HepG2 (cell line): ENCODE measurements at regions not wholly inside any gene's neighbourhood (a gene's known extent, or its start where the extent isn't known, plus 50 kb on each side); places are given as distances from the start of the nearest gene placed in this dataset.

ENCODE experiments used
- ATF6 ChIP-seq: sonication (generic); formaldehyde crosslinking; conservative IDR thresholded peaks from 2 replicates; pipeline ENCODE4 v1.4.0; 2020; ENCODE audit warnings: missing genetic modification reagents
- ELF4 ChIP-seq: sonication (generic); formaldehyde crosslinking; IDR thresholded peaks from 2 replicates; pipeline ENCODE4 v1.5.0; 2020; ENCODE audit warnings: missing genetic modification reagents, mild to moderate bottlenecking, moderate library complexity, borderline replicate concordance
- ESRRA ChIP-seq: sonication (generic); formaldehyde crosslinking; IDR thresholded peaks from 2 replicates; pipeline ENCODE4 v1.5.1; 2020; ENCODE audit warnings: mild to moderate bottlenecking, low read depth, missing genetic modification reagents
- EZH2 ChIP-seq: conservative IDR thresholded peaks from 2 replicates; pipeline ENCODE4 v1.6.1; 2012; ENCODE audit warnings: mild to moderate bottlenecking, low read depth, low read length, moderate library complexity
- FOSL2 ChIP-seq: sonication (generic); formaldehyde crosslinking; IDR thresholded peaks from 2 replicates; pipeline ENCODE4 v1.4.0; 2020; ENCODE audit warnings: missing genetic modification reagents
- GABPB1 ChIP-seq: IDR thresholded peaks from 2 replicates; pipeline ENCODE4 v1.6.1; 2016; ENCODE audit warnings: mild to moderate bottlenecking, missing genetic modification reagents, moderate library complexity, missing compliant biosample characterization
- HNRNPLL ChIP-seq: fragments of 200-400 bp; formaldehyde crosslinking; IDR thresholded peaks from 2 replicates; pipeline ENCODE4 v1.6.1; 2017; ENCODE audit warnings: mild to moderate bottlenecking, low read depth, low read length; ENCODE audit not compliant: poor library complexity, severe bottlenecking
- NFIC ChIP-seq: IDR thresholded peaks from 2 replicates; pipeline ENCODE4 v1.6.1; 2012; ENCODE audit warnings: mild to moderate bottlenecking, low read length, inconsistent platforms
- PCBP2 ChIP-seq: fragments of 200-400 bp; formaldehyde crosslinking; optimal IDR thresholded peaks from 2 replicates; pipeline ENCODE3; 2018; ENCODE audit warnings: low read length, low read depth; ENCODE audit not compliant: poor library complexity, severe bottlenecking
- POGZ ChIP-seq: sonication (generic); formaldehyde crosslinking; IDR thresholded peaks from 2 replicates; pipeline ENCODE4 v1.4.0; 2020; ENCODE audit warnings: mild to moderate bottlenecking, missing genetic modification reagents
- POLR2A ChIP-seq, 2 experiments: IDR thresholded peaks; 2 replicates each; pipeline ENCODE4 v1.6.1; 2011; ENCODE audit warnings: low read depth in 2 of 2, low read length in 2 of 2, mild to moderate bottlenecking in 1 of 2, moderate library complexity in 1 of 2; ENCODE audit not compliant: insufficient read depth in 1 of 2
- PPARG ChIP-seq: conservative IDR thresholded peaks from 2 replicates; pipeline ENCODE4 v1.6.1; 2016; ENCODE audit warnings: missing biosample characterization, missing genetic modification reagents
- PRDM10 ChIP-seq: sonication (generic); formaldehyde crosslinking; IDR thresholded peaks from 2 replicates; pipeline ENCODE4 v1.4.0; 2020; ENCODE audit warnings: low read depth, missing genetic modification reagents
- RARA ChIP-seq: IDR thresholded peaks from 2 replicates; pipeline ENCODE4 v1.6.1; 2016; ENCODE audit warnings: missing genetic modification reagents, missing compliant biosample characterization
- SAP130 ChIP-seq: IDR thresholded peaks from 2 replicates; pipeline ENCODE4 v1.6.1; 2016; ENCODE audit warnings: low read depth
- SETDB1 ChIP-seq: sonication (generic); formaldehyde crosslinking; IDR thresholded peaks from 2 replicates; pipeline ENCODE4 v1.5.1; 2020; ENCODE audit warnings: missing genetic modification reagents, mild to moderate bottlenecking, borderline replicate concordance
- SOX5 ChIP-seq: IDR thresholded peaks from 2 replicates; pipeline ENCODE4 v1.6.1; 2016; ENCODE audit warnings: borderline replicate concordance
- SRSF1 ChIP-seq: fragments of 200-400 bp; formaldehyde crosslinking; optimal IDR thresholded peaks from 2 replicates; pipeline ENCODE3; 2017; ENCODE audit warnings: mild to moderate bottlenecking, low read depth, low read length, moderate library complexity
- TEAD3 ChIP-seq: optimal IDR thresholded peaks from 2 replicates; pipeline ENCODE3; 2016; ENCODE audit warnings: borderline replicate concordance
- ZBTB20 ChIP-seq: sonication (generic); formaldehyde crosslinking; IDR thresholded peaks from 2 replicates; pipeline ENCODE4 v1.8.1; 2023; ENCODE audit warnings: missing genetic modification reagents, low read depth, mild to moderate bottlenecking, borderline replicate concordance
- ZFP90 ChIP-seq: sonication (generic); formaldehyde crosslinking; IDR thresholded peaks from 2 replicates; pipeline ENCODE4 v1.8.0; 2022; ENCODE audit warnings: missing genetic modification reagents, mild to moderate bottlenecking, inconsistent platforms, borderline replicate concordance
- ZGPAT ChIP-seq: IDR thresholded peaks from 2 replicates; pipeline ENCODE4 v1.6.1; 2016; ENCODE audit warnings: mild to moderate bottlenecking
- ZNF546 ChIP-seq: sonication (generic); formaldehyde crosslinking; conservative IDR thresholded peaks from 2 replicates; pipeline ENCODE4 v1.8.1; 2023; ENCODE audit warnings: mild to moderate bottlenecking, missing genetic modification reagents
- ZNF782 ChIP-seq: sonication (generic); formaldehyde crosslinking; IDR thresholded peaks from 2 replicates; pipeline ENCODE4 v1.4.0; 2020; ENCODE audit warnings: missing genetic modification reagents, mild to moderate bottlenecking, borderline replicate concordance

GRCh38 chr4:124526769-124527168 lies 185.8 kb downstream of the ANKRD50 start (continued):
- no peak for TF ChIP-seq SRSF1
- TF ChIP-seq FOSL2 (CRISPR knock-in tag): peak; percentile 85
- peak; percentile 91 for TF ChIP-seq ZGPAT (CRISPR knock-in tag)
- no peak for TF ChIP-seq PRDM10 (CRISPR knock-in tag)
- TF ChIP-seq SAP130: peak; percentile 77
- no peak for TF ChIP-seq ZNF546
- TF ChIP-seq POLR2A (IDR thresholded peaks at IDR 0.05; ENCODE audit: insufficient read depth in 1 of 2, low read depth in 2 of 2, low read length in 2 of 2): no peak
- TF ChIP-seq ZFP90 (CRISPR knock-in tag): no peak
- peak; percentile 97 for TF ChIP-seq POGZ (CRISPR knock-in tag)
- peak; percentile 90 for TF ChIP-seq NFIC
- no peak for TF ChIP-seq ELF4 (CRISPR knock-in tag)
- peak; percentile 95 for TF ChIP-seq RARA (CRISPR knock-in tag)
- no peak for TF ChIP-seq EZH2
- TF ChIP-seq ZBTB20 (CRISPR knock-in tag): peak; percentile 93; the same call in 1 of the 2 replicates
- no peak for TF ChIP-seq HNRNPLL
- no peak for TF ChIP-seq PCBP2
- peak; percentile 84; the same call in 1 of the 2 replicates for TF ChIP-seq SOX5 (CRISPR knock-in tag)
- peak; percentile 64; the same call in 1 of the 2 replicates for TF ChIP-seq PPARG
- no peak for TF ChIP-seq SETDB1 (CRISPR knock-in tag)
- TF ChIP-seq ATF6 (CRISPR knock-in tag): no peak
- peak; percentile 45 for TF ChIP-seq TEAD3 (CRISPR knock-in tag)
- no peak for TF ChIP-seq ESRRA (CRISPR knock-in tag)
- TF ChIP-seq GABPB1 (CRISPR knock-in tag): peak; percentile 53; the same call in 1 of the 2 replicates
- TF ChIP-seq ZNF782 (CRISPR knock-in tag): no peak
